Muscle layer of colon (tissue), 2 donors: ENCODE measurements at regions not wholly inside any gene's neighbourhood (a gene's known extent, or its start where the extent isn't known, plus 50 kb on each side); places are given as distances from the start of the nearest gene placed in this dataset.

Experiments
- H3K27ac ChIP-seq: one replicate; pipeline ENCODE4 v1.7.0; 2013; ENCODE audit warnings: low read depth, mild to moderate bottlenecking, low read length, moderate library complexity
- H3K27me3 ChIP-seq, 2 donors: one replicate each; pipeline ENCODE4 v1.7.0; 2013; ENCODE audit warnings: low read length in 2 of 2, mild to moderate bottlenecking in 2 of 2; ENCODE audit not compliant: insufficient read depth in 2 of 2, control insufficient read depth in 1 of 2
- H3K36me3 ChIP-seq: one replicate; pipeline ENCODE4 v1.7.0; 2013; ENCODE audit warnings: mild to moderate bottlenecking, low read length; ENCODE audit not compliant: insufficient read depth
- H3K4me1 ChIP-seq: one replicate; pipeline ENCODE4 v1.7.0; 2013; ENCODE audit warnings: mild to moderate bottlenecking, low read length; ENCODE audit not compliant: insufficient read depth
- H3K4me3 ChIP-seq, 2 donors: one replicate each; pipeline ENCODE4 v1.7.0; 2013; ENCODE audit warnings: low read length in 2 of 2, low read depth in 1 of 2, mild to moderate bottlenecking in 1 of 2, moderate library complexity in 1 of 2
- H3K9ac ChIP-seq: one replicate; pipeline ENCODE4 v1.7.0; 2013; ENCODE audit warnings: low read length
- H3K9me3 ChIP-seq: one replicate; pipeline ENCODE4 v1.7.0; 2013; ENCODE audit warnings: mild to moderate bottlenecking, low read length
- donor health status: abdominal sarcoma.
- donor health status: Adenocarcinoma of cecum.

DNA sequence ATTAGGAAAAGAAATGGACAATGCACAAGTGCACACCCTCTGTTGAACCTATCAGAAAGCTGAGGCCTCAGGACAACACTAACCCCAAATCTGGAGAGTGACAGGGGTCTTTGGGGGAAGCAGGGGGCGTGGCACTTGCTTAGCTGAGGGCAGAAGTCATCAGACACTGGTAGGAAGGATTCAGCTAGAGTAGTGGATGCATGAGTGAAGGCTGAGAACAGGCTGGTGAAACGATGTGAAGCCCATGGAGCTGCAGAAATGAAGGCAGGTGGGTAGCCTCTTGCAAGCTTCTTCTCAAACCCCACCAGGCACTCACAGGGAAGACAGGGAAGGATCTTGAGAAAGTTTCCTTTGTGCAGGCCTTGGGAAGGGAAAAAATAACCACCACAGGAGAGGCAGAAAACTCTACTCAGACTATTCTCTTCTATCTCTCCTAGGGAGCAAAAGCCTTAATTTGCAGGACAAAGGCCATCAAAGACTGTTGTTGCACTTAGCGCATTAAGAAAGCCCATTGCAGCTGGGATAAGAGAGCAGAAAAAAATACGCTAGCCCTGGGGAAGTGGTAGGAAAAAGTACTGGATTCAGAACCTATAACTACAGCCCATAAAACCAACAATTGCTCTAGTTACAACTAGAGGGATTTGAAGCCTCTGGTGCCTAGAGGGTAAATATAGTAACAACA, 193.3 kb upstream of the ZNF536 start:
- no peak overlapping the region for H3K4me3 ChIP-seq
- H3K9me3 ChIP-seq = no peaks in the 10 kb centered on the region
- H3K36me3 ChIP-seq = no peaks in the 10 kb centered on the region
- no peaks in the 10 kb centered on the region for H3K4me1 ChIP-seq
- no peak overlapping the region for H3K27ac ChIP-seq
- no peak overlapping the region for H3K9ac ChIP-seq
- H3K27me3 ChIP-seq = no peaks in the 10 kb centered on the region

- Histone ChIP-seq H3K4me3 (no peak overlapping the region), H3K9me3 (no peaks in the 10 kb centered on the region), H3K4me1 (no peaks in the 10 kb centered on the region), H3K9ac (no peak overlapping the region), H3K36me3 (no peaks in the 10 kb centered on the region), H3K27ac (no peak overlapping the region), H3K27me3 (no peaks in the 10 kb centered on the region)
Measured at GRCh38 chr19:30180691-30181090, 191.5 kb upstream of the ZNF536 start.

DNA sequence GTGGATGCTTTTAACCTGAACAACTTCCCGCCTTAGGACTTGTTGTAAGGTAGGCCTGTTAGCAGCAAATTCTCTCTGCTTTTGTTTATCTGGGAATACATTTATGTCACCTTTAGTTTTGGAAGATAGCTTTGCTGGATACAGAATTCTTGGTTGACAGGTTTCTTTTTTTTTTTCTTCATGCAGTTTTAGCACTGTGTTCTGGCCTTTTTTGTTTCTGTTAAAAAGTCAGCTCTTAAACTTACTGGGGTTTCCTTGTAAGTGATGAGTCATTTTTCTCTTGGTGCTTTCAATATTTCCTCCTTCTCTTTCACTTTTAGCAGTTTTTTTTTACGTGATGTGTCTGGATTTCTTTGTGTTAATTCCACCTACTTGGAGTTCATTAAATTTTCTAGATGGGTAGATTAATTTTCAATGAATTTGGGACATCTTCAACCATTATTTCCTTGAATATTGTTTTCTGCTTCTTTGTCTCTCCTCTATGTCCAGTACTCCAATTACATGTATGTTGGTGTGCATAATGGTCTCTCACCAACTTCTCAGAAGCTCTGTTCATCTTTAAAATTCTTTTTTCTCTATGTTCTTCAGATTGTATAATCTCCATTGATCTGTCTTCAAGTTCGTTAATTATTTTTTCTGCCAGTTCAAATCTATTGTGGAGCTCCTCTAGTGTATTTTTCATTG, 188.2 kb upstream of the ZNF536 start:
- Histone ChIP-seq H3K4me1 (no peaks in the 10 kb centered on the region), H3K4me3 (no peak overlapping the region), H3K27me3 (no peaks in the 10 kb centered on the region), H3K36me3 (no peaks in the 10 kb centered on the region), H3K27ac (no peak overlapping the region), H3K9ac (no peak overlapping the region), H3K9me3 (no peaks in the 10 kb centered on the region)

GRCh38 chr19:30202060-30202600, 170.1 kb upstream of the ZNF536 start:
- H3K4me1 ChIP-seq = no peaks in the 10 kb centered on the region

GRCh38 chr19:30204721-30205120, 167.5 kb upstream of the ZNF536 start:
- Histone ChIP-seq H3K9ac (no peak overlapping the region), H3K4me3 (no peak overlapping the region), H3K27ac (no peak overlapping the region), H3K27me3 (no peaks in the 10 kb centered on the region), H3K36me3 (no peaks in the 10 kb centered on the region), H3K4me1 (no peaks in the 10 kb centered on the region), H3K9me3 (no peaks in the 10 kb centered on the region)

More at GRCh38 chr19:30202060-30202600, 170.1 kb upstream of the ZNF536 start:
- H3K27me3 ChIP-seq = no peaks in the 10 kb centered on the region
- H3K36me3 ChIP-seq = no peaks in the 10 kb centered on the region
- H3K9ac ChIP-seq = no peak overlapping the region
- H3K27ac ChIP-seq = no peak overlapping the region
- H3K4me3 ChIP-seq = no peak overlapping the region
- no peaks in the 10 kb centered on the region for H3K9me3 ChIP-seq

DNA sequence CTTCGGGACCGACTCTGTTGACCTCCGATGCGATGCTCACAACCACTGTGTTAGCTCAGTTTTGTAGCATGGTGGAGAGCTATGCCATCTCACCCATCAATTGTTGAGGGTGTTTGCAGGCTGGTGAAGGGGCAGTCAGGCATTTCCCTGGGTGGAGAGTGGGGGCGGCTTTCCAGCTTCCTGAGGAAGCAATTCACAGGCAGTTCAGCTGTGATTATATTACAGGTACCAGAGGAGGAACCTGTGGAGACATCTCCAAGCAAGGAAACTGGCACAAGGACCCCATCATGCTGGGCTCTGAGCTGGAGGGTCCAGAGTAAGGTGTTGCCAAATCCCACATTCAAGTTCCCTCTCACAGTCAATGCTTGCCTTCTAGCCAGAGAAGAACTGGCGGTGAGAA, 166.0 kb upstream of the ZNF536 start:
- Histone ChIP-seq H3K9me3 (no peaks in the 10 kb centered on the region), H3K4me3 (no peak overlapping the region), H3K27ac (no peak overlapping the region), H3K36me3 (no peaks in the 10 kb centered on the region), H3K27me3 (no peaks in the 10 kb centered on the region), H3K9ac (no peak overlapping the region), H3K4me1 (no peaks in the 10 kb centered on the region)

DNA sequence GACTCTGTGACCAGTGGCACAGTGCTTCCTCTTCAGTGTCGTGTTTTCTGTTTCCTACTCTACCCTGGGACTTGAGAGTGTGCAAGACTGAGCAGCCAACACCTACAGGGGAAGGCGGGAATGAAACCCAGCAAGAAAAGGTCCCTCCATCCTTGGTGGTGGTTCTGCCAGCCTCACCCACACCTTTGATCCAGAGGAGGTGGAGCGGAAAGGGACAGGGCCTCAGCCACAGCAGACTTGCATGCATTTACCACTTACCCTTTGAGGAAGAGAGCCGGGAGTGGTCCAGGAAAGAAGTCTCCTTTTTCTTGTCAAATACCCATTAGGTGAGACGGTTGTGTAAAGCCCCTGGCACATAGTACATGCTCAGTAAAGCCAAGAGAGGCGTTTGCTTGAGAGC, 164.8 kb upstream of the ZNF536 start:
- H3K4me3 ChIP-seq = no peak overlapping the region
- H3K9me3 ChIP-seq = no peaks in the 10 kb centered on the region
- H3K27ac ChIP-seq = no peak overlapping the region
- H3K36me3 ChIP-seq = no peaks in the 10 kb centered on the region
- no peaks in the 10 kb centered on the region for H3K27me3 ChIP-seq
- H3K9ac ChIP-seq = no peak overlapping the region
- H3K4me1 ChIP-seq = no peaks in the 10 kb centered on the region

- Histone ChIP-seq H3K9me3 (no peaks in the 10 kb centered on the region), H3K4me3 (no peak overlapping the region), H3K27me3 (no peaks in the 10 kb centered on the region), H3K9ac (no peak overlapping the region), H3K27ac (no peak overlapping the region), H3K4me1 (no peaks in the 10 kb centered on the region), H3K36me3 (no peaks in the 10 kb centered on the region)
Measured at GRCh38 chr19:30208436-30209060, 163.6 kb upstream of the ZNF536 start.

- Histone ChIP-seq H3K4me3 (no peak overlapping the region), H3K27ac (no peak overlapping the region), H3K27me3 (no peaks in the 10 kb centered on the region), H3K4me1 (no peaks in the 10 kb centered on the region), H3K36me3 (no peaks in the 10 kb centered on the region), H3K9ac (no peak overlapping the region), H3K9me3 (no peaks in the 10 kb centered on the region)
Measured at GRCh38 chr19:30209617-30210600, 162.3 kb upstream of the ZNF536 start.

- no peaks in the 10 kb centered on the region for H3K27me3 ChIP-seq
- H3K9me3 ChIP-seq = no peaks in the 10 kb centered on the region
- H3K4me1 ChIP-seq = no peaks in the 10 kb centered on the region
- H3K4me3 ChIP-seq = no peak overlapping the region
- H3K9ac ChIP-seq = no peak overlapping the region
- no peaks in the 10 kb centered on the region for H3K36me3 ChIP-seq
- H3K27ac ChIP-seq = no peak overlapping the region
Measured at GRCh38 chr19:30212574-30212973, 159.6 kb upstream of the ZNF536 start.

DNA sequence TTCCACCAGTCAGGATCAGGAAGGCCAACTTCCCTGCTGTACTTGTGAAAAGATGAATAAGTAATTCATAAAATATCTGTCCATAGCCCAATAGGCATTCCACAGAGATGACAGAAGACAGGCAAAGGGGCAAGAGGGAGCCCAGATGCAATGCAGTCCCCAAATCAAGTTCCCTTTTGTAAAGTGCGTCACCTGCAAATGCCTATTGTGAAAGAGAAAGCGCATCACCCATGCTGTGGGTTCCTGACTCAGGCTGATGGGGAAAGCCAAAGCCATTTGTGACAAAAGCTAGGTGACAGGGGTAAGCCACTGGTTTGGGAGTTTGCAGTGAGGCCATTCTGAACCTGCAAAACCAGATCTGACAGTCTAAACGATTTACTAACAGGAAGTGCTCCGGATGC, 157.5 kb upstream of the ZNF536 start:
- Histone ChIP-seq H3K27me3 (no peaks in the 10 kb centered on the region), H3K4me3 (no peak overlapping the region), H3K9ac (no peak overlapping the region), H3K9me3 (no peaks in the 10 kb centered on the region), H3K4me1 (no peaks in the 10 kb centered on the region), H3K27ac (no peak overlapping the region), H3K36me3 (no peaks in the 10 kb centered on the region)
